ENCODE measurements at regions not wholly inside any gene's neighbourhood (a gene's known extent, or its start where the extent isn't known, plus 50 kb on each side); places are given as distances from the start of the nearest gene placed in this dataset.

GRCh38 chr1:5098981-5099385, 444.6 kb downstream of the AJAP1 start:
- TF ChIP-seq POLR2AphosphoS5 (IDR thresholded peaks at IDR 0.05; ENCODE audit: low read depth, low read length) = no peak
- no peak for TF ChIP-seq SIN3A (IDR thresholded peaks at IDR 0.05; ENCODE audit: borderline replicate concordance, insufficient read depth, low read length)

DNA sequence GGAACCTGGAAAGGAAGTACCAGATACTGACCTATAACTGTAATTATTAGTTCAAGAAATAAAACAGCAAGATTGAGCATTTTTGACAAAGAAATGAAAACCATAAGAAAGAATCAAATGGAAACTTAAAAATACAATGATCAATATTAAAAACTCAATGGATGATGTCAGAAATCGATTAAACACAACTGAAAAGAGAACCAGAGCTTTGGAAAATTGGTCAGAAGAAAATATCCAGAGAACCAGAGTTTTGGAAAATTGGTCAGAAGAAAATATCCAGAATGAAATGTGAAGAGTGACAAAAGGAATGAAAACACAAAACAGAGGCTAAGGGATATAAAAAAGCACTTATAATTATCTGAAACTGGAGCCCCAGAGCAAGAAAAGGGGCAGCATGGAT, 438.6 kb downstream of the AJAP1 start:
- no peak for TF ChIP-seq SIN3A (IDR thresholded peaks at IDR 0.05; ENCODE audit: borderline replicate concordance, insufficient read depth, low read length)
- no peak for TF ChIP-seq FOXP2 (optimal IDR thresholded peaks at IDR 0.05; ENCODE audit: borderline replicate concordance, extremely low read depth, extremely low read length, insufficient read depth)
- no peak for TF ChIP-seq TAF1 (IDR thresholded peaks at IDR 0.05; ENCODE audit: borderline replicate concordance, insufficient read depth, low read length)
- no peak for TF ChIP-seq POLR2AphosphoS5 (IDR thresholded peaks at IDR 0.05; ENCODE audit: low read depth, low read length)
- TF ChIP-seq, protein P1, sequence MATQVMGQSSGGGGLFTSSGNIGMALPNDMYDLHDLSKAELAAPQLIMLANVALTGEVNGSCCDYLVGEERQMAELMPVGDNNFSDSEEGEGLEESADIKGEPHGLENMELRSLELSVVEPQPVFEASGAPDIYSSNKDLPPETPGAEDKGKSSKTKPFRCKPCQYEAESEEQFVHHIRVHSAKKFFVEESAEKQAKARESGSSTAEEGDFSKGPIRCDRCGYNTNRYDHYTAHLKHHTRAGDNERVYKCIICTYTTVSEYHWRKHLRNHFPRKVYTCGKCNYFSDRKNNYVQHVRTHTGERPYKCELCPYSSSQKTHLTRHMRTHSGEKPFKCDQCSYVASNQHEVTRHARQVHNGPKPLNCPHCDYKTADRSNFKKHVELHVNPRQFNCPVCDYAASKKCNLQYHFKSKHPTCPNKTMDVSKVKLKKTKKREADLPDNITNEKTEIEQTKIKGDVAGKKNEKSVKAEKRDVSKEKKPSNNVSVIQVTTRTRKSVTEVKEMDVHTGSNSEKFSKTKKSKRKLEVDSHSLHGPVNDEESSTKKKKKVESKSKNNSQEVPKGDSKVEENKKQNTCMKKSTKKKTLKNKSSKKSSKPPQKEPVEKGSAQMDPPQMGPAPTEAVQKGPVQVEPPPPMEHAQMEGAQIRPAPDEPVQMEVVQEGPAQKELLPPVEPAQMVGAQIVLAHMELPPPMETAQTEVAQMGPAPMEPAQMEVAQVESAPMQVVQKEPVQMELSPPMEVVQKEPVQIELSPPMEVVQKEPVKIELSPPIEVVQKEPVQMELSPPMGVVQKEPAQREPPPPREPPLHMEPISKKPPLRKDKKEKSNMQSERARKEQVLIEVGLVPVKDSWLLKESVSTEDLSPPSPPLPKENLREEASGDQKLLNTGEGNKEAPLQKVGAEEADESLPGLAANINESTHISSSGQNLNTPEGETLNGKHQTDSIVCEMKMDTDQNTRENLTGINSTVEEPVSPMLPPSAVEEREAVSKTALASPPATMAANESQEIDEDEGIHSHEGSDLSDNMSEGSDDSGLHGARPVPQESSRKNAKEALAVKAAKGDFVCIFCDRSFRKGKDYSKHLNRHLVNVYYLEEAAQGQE (IDR thresholded peaks at IDR 0.05; ENCODE audit: insufficient read depth in 1 of 2, low read depth in 2 of 2, low read length in 2 of 2) = no peak

DNA sequence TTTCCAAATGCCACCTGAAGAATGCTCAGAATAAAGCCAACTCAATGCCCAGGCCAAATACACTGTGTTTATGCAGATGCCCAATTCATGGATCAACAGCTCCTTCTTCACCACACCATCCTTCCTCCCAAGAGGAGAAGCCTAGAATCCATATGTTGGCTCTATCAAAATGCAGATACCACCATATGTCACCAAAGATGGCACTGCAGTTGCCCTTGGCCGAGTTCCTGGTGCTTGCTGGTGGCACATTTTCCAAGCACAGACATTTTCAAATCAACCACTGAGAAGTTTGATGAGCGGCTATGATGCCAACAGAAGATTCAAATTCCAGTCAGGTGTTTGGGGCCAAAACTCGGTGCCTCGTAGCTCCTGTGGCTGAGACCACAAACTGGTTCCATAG, 430.3 kb downstream of the AJAP1 start:
- no peak for TF ChIP-seq TAF1 (IDR thresholded peaks at IDR 0.05; ENCODE audit: borderline replicate concordance, insufficient read depth, low read length)
- TF ChIP-seq SIN3A (IDR thresholded peaks at IDR 0.05; ENCODE audit: borderline replicate concordance, insufficient read depth, low read length) = no peak
- no peak for TF ChIP-seq FOXP2 (optimal IDR thresholded peaks at IDR 0.05; ENCODE audit: borderline replicate concordance, extremely low read depth, extremely low read length, insufficient read depth)
- TF ChIP-seq, protein P1 (IDR thresholded peaks at IDR 0.05; ENCODE audit: insufficient read depth in 1 of 2, low read depth in 2 of 2, low read length in 2 of 2) = no peak
- no peak for TF ChIP-seq POLR2AphosphoS5 (IDR thresholded peaks at IDR 0.05; ENCODE audit: low read depth, low read length)

DNA sequence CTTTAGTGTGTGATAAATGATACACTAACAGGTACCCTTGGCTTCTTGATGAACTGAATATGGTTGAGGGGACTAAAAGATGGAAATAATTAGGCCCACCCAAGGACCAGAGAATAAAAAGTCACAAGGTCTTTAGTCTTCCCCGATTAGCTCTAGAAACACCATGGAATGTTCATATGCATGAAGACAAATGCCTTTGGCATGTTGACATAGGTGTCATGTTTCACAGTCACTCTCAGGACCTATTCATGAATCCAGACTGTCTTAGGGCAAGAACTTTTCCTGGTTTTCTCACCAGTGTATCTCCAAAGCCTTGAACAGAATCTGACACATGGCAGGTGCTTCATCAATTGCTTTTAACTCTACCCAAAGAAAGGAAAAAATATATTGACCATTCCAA, 412.8 kb downstream of the AJAP1 start:
- TF ChIP-seq SIN3A (IDR thresholded peaks at IDR 0.05; ENCODE audit: borderline replicate concordance, insufficient read depth, low read length) (no peak), FOXP2 (optimal IDR thresholded peaks at IDR 0.05; ENCODE audit: borderline replicate concordance, extremely low read depth, extremely low read length, insufficient read depth) (no peak), POLR2AphosphoS5 (IDR thresholded peaks at IDR 0.05; ENCODE audit: low read depth, low read length) (no peak), TAF1 (IDR thresholded peaks at IDR 0.05; ENCODE audit: borderline replicate concordance, insufficient read depth, low read length) (no peak)
- TF ChIP-seq, protein P1 (IDR thresholded peaks at IDR 0.05; ENCODE audit: insufficient read depth in 1 of 2, low read depth in 2 of 2, low read length in 2 of 2) = no peak

- TF ChIP-seq POLR2AphosphoS5 (IDR thresholded peaks at IDR 0.05; ENCODE audit: low read depth, low read length) (no peak), SIN3A (IDR thresholded peaks at IDR 0.05; ENCODE audit: borderline replicate concordance, insufficient read depth, low read length) (no peak), TAF1 (IDR thresholded peaks at IDR 0.05; ENCODE audit: borderline replicate concordance, insufficient read depth, low read length) (no peak), FOXP2 (optimal IDR thresholded peaks at IDR 0.05; ENCODE audit: borderline replicate concordance, extremely low read depth, extremely low read length, insufficient read depth) (no peak)
- TF ChIP-seq, protein P1 (IDR thresholded peaks at IDR 0.05; ENCODE audit: insufficient read depth in 1 of 2, low read depth in 2 of 2, low read length in 2 of 2) = no peak
Observed at GRCh38 chr1:5053744-5054143, 399.3 kb downstream of the AJAP1 start.

All from PFSK-1 (cell line).